Sigmoid colon (tissue), 4 donors: ENCODE measurements at regions not wholly inside any gene's neighbourhood (a gene's known extent, or its start where the extent isn't known, plus 50 kb on each side); places are given as distances from the start of the nearest gene placed in this dataset.

Source experiments
- CTCF ChIP-seq, 4 experiments: fragments of 450-650 bp in 3 of 4; fragments of 200-600 bp in 1 of 4; IDR thresholded peaks; one replicate each; pipeline ENCODE4 v1.5.1; 2016 to 2019; ENCODE audit warnings: antibody characterized with exemption in 4 of 4, mild to moderate bottlenecking in 3 of 4, moderate library complexity in 2 of 4
- EP300 ChIP-seq, 4 donors: sonication (generic); formaldehyde crosslinking; IDR thresholded peaks; one replicate each; pipeline ENCODE4 v1.6.1; 2017; ENCODE audit warnings: antibody characterized with exemption in 4 of 4

- TF ChIP-seq CTCF (IDR thresholded peaks at IDR 0.05) (no peak), EP300 (IDR thresholded peaks at IDR 0.05) (no peak)
Measured at GRCh38 chr2:128735296-128735960, 416.8 kb upstream of the HS6ST1 start.
